ENCODE measurements at regions not wholly inside any gene's neighbourhood (a gene's known extent, or its start where the extent isn't known, plus 50 kb on each side); places are given as distances from the start of the nearest gene placed in this dataset.

DNA sequence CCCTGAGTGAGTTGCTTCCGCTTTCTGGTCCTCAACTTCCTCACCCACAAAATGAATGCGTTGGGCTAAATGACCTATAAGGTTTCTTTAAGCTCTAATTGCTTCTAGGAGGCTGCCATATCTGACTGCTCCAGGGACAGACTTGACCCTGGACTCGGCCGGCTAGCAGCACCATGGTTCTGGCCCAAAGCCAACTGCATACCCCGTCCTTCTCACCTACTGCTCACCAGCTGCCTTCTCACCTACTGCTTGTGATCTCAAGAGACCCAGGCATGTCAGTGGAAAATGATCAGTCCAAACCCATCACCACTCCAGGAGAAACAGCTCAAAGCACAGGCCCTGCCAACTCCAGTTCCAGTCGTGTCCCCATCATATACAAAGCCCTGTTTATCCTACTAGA is 124.3 kb upstream of the IRX5 start:
- no peaks in the 10 kb centered on the region for H3K36me3 ChIP-seq (ENCODE audit: control insufficient read depth, insufficient read depth, low read length)
- ChIA-PET CTCF (no interaction called here), POLR2A (no interaction called here)
- H3K27me3 ChIP-seq (ENCODE audit: control insufficient read depth, insufficient read depth, low read length), result no peaks in the 10 kb centered on the region
- TF ChIP-seq, protein P1, sequence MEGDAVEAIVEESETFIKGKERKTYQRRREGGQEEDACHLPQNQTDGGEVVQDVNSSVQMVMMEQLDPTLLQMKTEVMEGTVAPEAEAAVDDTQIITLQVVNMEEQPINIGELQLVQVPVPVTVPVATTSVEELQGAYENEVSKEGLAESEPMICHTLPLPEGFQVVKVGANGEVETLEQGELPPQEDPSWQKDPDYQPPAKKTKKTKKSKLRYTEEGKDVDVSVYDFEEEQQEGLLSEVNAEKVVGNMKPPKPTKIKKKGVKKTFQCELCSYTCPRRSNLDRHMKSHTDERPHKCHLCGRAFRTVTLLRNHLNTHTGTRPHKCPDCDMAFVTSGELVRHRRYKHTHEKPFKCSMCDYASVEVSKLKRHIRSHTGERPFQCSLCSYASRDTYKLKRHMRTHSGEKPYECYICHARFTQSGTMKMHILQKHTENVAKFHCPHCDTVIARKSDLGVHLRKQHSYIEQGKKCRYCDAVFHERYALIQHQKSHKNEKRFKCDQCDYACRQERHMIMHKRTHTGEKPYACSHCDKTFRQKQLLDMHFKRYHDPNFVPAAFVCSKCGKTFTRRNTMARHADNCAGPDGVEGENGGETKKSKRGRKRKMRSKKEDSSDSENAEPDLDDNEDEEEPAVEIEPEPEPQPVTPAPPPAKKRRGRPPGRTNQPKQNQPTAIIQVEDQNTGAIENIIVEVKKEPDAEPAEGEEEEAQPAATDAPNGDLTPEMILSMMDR (IDR thresholded peaks at IDR 0.05; ENCODE audit: insufficient read depth, low read depth, low read length), result no peak
- DNase-seq (ENCODE audit: low read depth), result no peak
- H3K4me3 ChIP-seq (ENCODE audit: low read depth, low read length), result no peak overlapping the region

DNA sequence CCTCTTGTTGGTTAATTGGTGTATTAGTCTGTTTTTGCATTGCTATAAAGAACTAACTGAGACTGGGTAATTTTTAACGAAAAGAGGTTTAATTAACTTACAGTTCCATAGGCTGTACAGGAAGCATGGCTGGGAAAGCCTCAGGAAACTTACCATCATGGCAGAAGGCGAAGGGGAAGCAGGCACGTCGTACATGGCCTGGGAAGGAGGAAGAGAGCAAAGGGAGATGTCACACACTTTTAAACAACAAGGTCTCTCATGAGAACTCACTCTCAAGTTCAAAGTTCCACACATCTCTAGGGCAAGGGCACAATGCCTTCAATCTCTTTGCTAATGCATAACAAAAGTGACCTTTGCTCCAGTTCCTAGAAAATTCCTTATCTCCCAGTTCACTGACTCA is 125.0 kb upstream of the IRX5 start:
- DNase-seq (ENCODE audit: low read depth), result no peak
- ChIA-PET CTCF (no interaction called here), POLR2A (no interaction called here)
- no peak overlapping the region for H3K4me3 ChIP-seq (ENCODE audit: low read depth, low read length)
- H3K27me3 ChIP-seq (ENCODE audit: control insufficient read depth, insufficient read depth, low read length), result no peaks in the 10 kb centered on the region
- TF ChIP-seq, protein P1 (IDR thresholded peaks at IDR 0.05; ENCODE audit: insufficient read depth, low read depth, low read length), result no peak
- no peaks in the 10 kb centered on the region for H3K36me3 ChIP-seq (ENCODE audit: control insufficient read depth, insufficient read depth, low read length)

DNA sequence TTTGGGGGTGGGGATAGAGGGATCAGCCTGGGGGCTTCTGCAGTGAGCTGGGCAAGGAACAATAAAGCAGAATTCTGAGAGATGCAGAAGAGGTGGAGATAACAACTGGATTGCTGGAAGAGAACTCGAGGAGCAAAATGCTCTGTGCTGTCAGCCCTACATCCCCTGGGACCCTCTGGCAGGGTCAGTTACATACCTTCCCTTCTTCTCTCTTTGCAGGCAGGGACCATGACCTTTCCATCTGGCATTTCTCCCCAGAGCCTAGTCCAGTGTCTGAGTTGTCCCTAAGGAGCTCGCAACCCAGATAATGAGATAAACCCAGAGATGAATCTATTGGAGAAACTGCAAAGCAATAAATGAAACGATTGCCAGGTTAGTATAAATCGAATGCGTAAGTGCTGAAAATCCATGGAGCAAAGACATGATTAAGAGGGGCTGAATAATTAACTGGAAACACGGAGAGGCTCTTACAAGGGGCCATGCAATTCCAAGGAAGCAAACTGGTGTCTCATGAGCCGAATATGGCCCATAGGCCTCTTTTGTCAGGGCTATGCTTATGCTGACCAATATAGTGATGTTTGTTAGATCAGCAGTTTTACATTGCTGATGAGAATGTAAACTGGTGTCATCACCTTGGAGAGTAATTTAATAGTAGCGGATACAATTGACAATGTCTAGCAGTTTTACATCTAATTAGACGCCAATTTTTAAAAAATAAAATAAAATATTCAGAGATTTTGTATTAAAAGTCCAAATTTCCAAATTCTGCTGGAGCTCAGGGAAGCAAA is 129.4 kb upstream of the IRX5 start:
- Histone ChIP-seq H3K4me3 (ENCODE audit: low read depth, low read length) (no peak overlapping the region), H3K27me3 (ENCODE audit: control insufficient read depth, insufficient read depth, low read length) (no peaks in the 10 kb centered on the region), H3K36me3 (ENCODE audit: control insufficient read depth, insufficient read depth, low read length) (no peaks in the 10 kb centered on the region)
- CTCF ChIA-PET, result no interaction called here
- POLR2A ChIA-PET, result no interaction called here
- DNase-seq (ENCODE audit: low read depth), result no peak
- TF ChIP-seq, protein P1 (IDR thresholded peaks at IDR 0.05; ENCODE audit: insufficient read depth, low read depth, low read length), result no peak

DNA sequence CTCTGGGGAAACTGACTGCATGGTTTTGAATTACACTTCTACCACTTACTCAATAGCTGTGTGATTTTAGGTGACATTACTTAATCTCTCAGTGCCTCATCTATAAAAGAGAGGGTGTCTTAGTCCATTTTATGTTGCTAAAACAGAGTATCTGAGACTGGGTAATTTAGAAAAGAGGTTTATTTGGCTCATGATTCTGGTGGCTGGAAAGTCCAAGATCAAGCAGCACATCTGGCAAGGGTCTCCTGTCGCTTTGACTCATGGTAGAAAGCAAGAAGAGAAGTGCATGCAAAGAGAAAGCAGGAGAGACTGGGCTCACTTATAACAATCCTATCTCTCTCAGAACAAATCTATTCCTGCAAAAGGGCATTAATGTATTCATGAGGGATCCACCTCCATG is 132.4 kb upstream of the IRX5 start:
- Histone ChIP-seq H3K36me3 (ENCODE audit: control insufficient read depth, insufficient read depth, low read length) (no peaks in the 10 kb centered on the region), H3K27me3 (ENCODE audit: control insufficient read depth, insufficient read depth, low read length) (no peaks in the 10 kb centered on the region), H3K4me3 (ENCODE audit: low read depth, low read length) (no peak overlapping the region)
- no peak for DNase-seq (ENCODE audit: low read depth)
- ChIA-PET POLR2A (no interaction called here), CTCF (no interaction called here)
- TF ChIP-seq, protein P1 (IDR thresholded peaks at IDR 0.05; ENCODE audit: insufficient read depth, low read depth, low read length), result no peak

DNA sequence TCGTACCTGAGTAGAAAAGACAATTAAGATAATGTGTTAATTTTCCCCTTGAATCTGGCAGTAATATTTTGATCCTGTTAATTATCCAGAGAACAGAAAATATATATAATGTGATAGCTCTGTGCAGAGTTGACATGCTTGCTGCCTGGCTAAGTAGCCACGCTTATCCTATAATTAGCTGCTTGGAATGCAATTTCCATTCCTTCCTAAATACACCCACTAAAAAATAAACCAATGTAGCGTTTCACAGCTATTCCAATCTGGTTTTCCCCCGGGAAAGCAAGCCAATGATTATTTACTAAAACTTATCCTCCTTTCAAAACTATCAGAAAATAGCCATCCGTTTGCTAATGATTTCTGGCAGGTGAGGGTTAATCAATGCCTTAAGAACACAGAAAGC is 134.5 kb upstream of the IRX5 start:
- H3K4me3 ChIP-seq (ENCODE audit: low read depth, low read length), result no peak overlapping the region
- DNase-seq (ENCODE audit: low read depth), result no peak
- TF ChIP-seq, protein P1 (IDR thresholded peaks at IDR 0.05; ENCODE audit: insufficient read depth, low read depth, low read length), result no peak
- no peaks in the 10 kb centered on the region for H3K36me3 ChIP-seq (ENCODE audit: control insufficient read depth, insufficient read depth, low read length)
- no peaks in the 10 kb centered on the region for H3K27me3 ChIP-seq (ENCODE audit: control insufficient read depth, insufficient read depth, low read length)
- POLR2A ChIA-PET, result no interaction called here
- CTCF ChIA-PET, result interaction anchor here (1.2 kb wide), 1 partner anchor 10 kb away, joined by 3 read pairs; no protein-coding TSS in a partner anchor

Data from BJ (cell line).